PC-9 (cell line): ENCODE measurements at regions not wholly inside any gene's neighbourhood (a gene's known extent, or its start where the extent isn't known, plus 50 kb on each side); places are given as distances from the start of the nearest gene placed in this dataset.

Experiments
- BruUV-seq: library from RNA; stranded (reverse); fragments of 400-500 nt; replicated peaks from 2 replicates; lab custom pipeline; 2021; lab: Mats Ljungman, UMichigan
- CTCF ChIA-PET: fragments of 300-600 bp; sonication (Branson Sonifier 250); formaldehyde crosslinking; loops from one replicate; lab custom pipeline; 2022; ENCODE audit warnings: antibody characterized with exemption; lab: Charles Lee
- POLR2A ChIA-PET: fragments of 300-600 bp; sonication (Branson Sonifier 250); formaldehyde crosslinking; loops from one replicate; lab custom pipeline; 2022; ENCODE audit warnings: antibody characterized with exemption; ENCODE audit not compliant: unreplicated experiment; lab: Charles Lee
- DNase-seq, 2 experiments: peaks; one replicate each; pipeline versions ENCODE4 v3.0.0 to v3.0.0-alpha.2; 2015 to 2022; ENCODE audit warnings: mixed read lengths in 1 of 2
- H2AFZ ChIP-seq: fragments of 200-600 bp; sonication (generic); 2 replicates; pipeline ENCODE4 v1.8.1; 2017; ENCODE audit warnings: antibody characterized with exemption
- H3F3A ChIP-seq: fragments of 200-600 bp; sonication (generic); 2 replicates; pipeline ENCODE4 v1.8.1; 2017; ENCODE audit warnings: antibody characterized with exemption, mild to moderate bottlenecking, low read depth; ENCODE audit not compliant: insufficient read depth
- H3K27ac ChIP-seq: fragments of 200-600 bp; sonication (generic); 2 replicates; pipeline ENCODE4 v1.6.1; 2016; ENCODE audit warnings: mixed run types
- H3K27me3 ChIP-seq: fragments of 200-600 bp; sonication (generic); 2 replicates; pipeline ENCODE4 v1.6.1; 2016; ENCODE audit warnings: low read depth, mixed run types; ENCODE audit not compliant: insufficient read depth
- H3K36me3 ChIP-seq: fragments of 200-600 bp; sonication (generic); 2 replicates; pipeline ENCODE4 v1.6.1; 2016; ENCODE audit warnings: low read depth, mixed run types
- H3K4me1 ChIP-seq: fragments of 200-600 bp; sonication (generic); replicated peaks from 2 replicates; pipeline ENCODE4 v1.6.1; 2016; ENCODE audit warnings: mixed run types; ENCODE audit not compliant: insufficient read depth
- H3K4me2 ChIP-seq: fragments of 200-600 bp; sonication (generic); 2 replicates; pipeline ENCODE4 v1.6.1; 2017; ENCODE audit warnings: mixed run types
- H3K4me3 ChIP-seq: fragments of 200-600 bp; sonication (generic); 2 replicates; pipeline ENCODE4 v1.6.1; 2016; ENCODE audit warnings: mixed run types
- H3K79me2 ChIP-seq: fragments of 200-600 bp; sonication (generic); 2 replicates; pipeline ENCODE4 v1.6.1; 2017; ENCODE audit warnings: low read depth, mixed run types
- H3K9me2 ChIP-seq: fragments of 200-600 bp; sonication (generic); 2 replicates; pipeline ENCODE4 v1.8.1; 2017; ENCODE audit warnings: mild to moderate bottlenecking; ENCODE audit not compliant: insufficient read depth
- H3K9me3 ChIP-seq: fragments of 200-600 bp; sonication (generic); 2 replicates; pipeline ENCODE4 v1.8.1; 2016; ENCODE audit warnings: low read depth; ENCODE audit not compliant: insufficient read depth
- H4K20me1 ChIP-seq: fragments of 200-600 bp; sonication (generic); 2 replicates; pipeline ENCODE4 v1.8.1; 2017; ENCODE audit not compliant: insufficient read depth
- EZH2 ChIP-seq: fragments of 200-600 bp; sonication (generic); IDR thresholded peaks from 2 replicates; pipeline ENCODE4 v1.8.0; 2017; ENCODE audit warnings: antibody characterized with exemption, low read depth
- intact Hi-C: fragments of 100-400 bp; cut with micrococcal nuclease; formaldehyde crosslinking; loops from one replicate; pipeline ENCODE4 v1.10.0; 2022; ENCODE audit not compliant: unreplicated experiment
- TF ChIP-seq, protein P1 (sequence below): fragments of 200-600 bp; sonication (generic); conservative IDR thresholded peaks from 2 replicates; pipeline ENCODE4 v1.6.1; 2017; ENCODE audit warnings: mixed run types, antibody characterized with exemption, mild to moderate bottlenecking, moderate library complexity

DNA sequence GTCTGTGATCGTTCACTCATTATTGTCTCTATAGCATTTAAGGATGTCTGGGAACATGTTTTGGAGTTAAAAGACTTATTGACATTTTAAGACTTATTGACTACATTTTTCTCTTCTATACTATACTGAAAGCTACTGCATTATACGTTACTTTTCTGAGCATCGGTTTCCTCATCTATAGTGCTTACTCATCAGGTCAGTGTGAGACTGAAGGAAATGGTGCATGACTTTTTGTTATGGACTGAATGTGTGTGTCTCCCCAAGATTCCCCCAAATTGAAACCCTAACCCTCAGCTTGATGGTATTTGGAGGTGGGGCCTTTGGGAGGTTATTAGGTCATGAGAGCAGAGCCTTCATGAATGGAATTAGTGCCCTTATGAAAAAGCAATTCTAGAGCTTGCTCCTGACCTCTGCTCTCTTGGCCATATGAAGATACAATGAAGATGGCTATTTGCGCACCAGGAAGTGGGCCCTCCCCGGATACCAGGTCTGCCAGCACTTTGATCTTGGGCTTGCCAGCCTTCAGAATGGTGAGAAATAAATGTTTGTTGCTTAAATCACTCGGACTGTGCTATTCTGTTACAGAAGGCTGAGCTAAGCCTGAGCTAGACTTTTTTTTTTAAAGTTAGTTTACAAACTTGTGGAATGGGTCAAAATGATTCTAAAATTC lies 243.7 kb upstream of the RREB1 start:
- Histone ChIP-seq H3K9me2 (no peaks in the 10 kb centered on the region), H3K4me3 (no peak overlapping the region), H3K27me3 (no peaks in the 10 kb centered on the region), H2AFZ (no peak overlapping the region), H3K4me2 (no peak overlapping the region), H3F3A (no peaks in the 10 kb centered on the region), H3K36me3 (no peaks in the 10 kb centered on the region), H3K27ac (no peak overlapping the region), H3K4me1 (no peaks in the 10 kb centered on the region), H3K9me3 (no peaks in the 10 kb centered on the region), H4K20me1 (no peaks in the 10 kb centered on the region), H3K79me2 (no peaks in the 10 kb centered on the region)
- TF ChIP-seq, protein P1, sequence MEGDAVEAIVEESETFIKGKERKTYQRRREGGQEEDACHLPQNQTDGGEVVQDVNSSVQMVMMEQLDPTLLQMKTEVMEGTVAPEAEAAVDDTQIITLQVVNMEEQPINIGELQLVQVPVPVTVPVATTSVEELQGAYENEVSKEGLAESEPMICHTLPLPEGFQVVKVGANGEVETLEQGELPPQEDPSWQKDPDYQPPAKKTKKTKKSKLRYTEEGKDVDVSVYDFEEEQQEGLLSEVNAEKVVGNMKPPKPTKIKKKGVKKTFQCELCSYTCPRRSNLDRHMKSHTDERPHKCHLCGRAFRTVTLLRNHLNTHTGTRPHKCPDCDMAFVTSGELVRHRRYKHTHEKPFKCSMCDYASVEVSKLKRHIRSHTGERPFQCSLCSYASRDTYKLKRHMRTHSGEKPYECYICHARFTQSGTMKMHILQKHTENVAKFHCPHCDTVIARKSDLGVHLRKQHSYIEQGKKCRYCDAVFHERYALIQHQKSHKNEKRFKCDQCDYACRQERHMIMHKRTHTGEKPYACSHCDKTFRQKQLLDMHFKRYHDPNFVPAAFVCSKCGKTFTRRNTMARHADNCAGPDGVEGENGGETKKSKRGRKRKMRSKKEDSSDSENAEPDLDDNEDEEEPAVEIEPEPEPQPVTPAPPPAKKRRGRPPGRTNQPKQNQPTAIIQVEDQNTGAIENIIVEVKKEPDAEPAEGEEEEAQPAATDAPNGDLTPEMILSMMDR, result no peak
- no peak for TF ChIP-seq EZH2
- ChIA-PET POLR2A (no interaction called here), CTCF (no interaction called here)
- no TSS peak for BruUV-seq
- DNase-seq, result no peak
- intact Hi-C loops, result no loop called here

GRCh38 chr6:6865611-6866010 lies 242.2 kb upstream of the RREB1 start:
- no peak for DNase-seq
- H3K36me3 ChIP-seq, result no peaks in the 10 kb centered on the region
- H3K27ac ChIP-seq, result no peak overlapping the region
- no peak overlapping the region for H3K4me3 ChIP-seq
- no peak overlapping the region for H3K4me2 ChIP-seq
- TF ChIP-seq, protein P1, result no peak
- intact Hi-C loops, result no loop called here
- H3K4me1 ChIP-seq, result no peaks in the 10 kb centered on the region
- no peaks in the 10 kb centered on the region for H3F3A ChIP-seq
- no peaks in the 10 kb centered on the region for H3K79me2 ChIP-seq
- H3K9me3 ChIP-seq, result no peaks in the 10 kb centered on the region
- CTCF ChIA-PET, result no interaction called here
- H3K9me2 ChIP-seq, result no peaks in the 10 kb centered on the region
- H3K27me3 ChIP-seq, result no peaks in the 10 kb centered on the region
- H2AFZ ChIP-seq, result no peak overlapping the region
- no TSS peak for BruUV-seq
- POLR2A ChIA-PET, result no interaction called here
- no peaks in the 10 kb centered on the region for H4K20me1 ChIP-seq

- H3F3A ChIP-seq, result no peaks in the 10 kb centered on the region
- intact Hi-C loops, result no loop called here
- H3K9me3 ChIP-seq, result no peaks in the 10 kb centered on the region
- ChIA-PET CTCF (no interaction called here), POLR2A (no interaction called here)
- no peak overlapping the region for H2AFZ ChIP-seq
- BruUV-seq, result no TSS peak
- DNase-seq, result no peak
- no peaks in the 10 kb centered on the region for H3K79me2 ChIP-seq
- no peak overlapping the region for H3K4me2 ChIP-seq
- no peaks in the 10 kb centered on the region for H4K20me1 ChIP-seq
- no peaks in the 10 kb centered on the region for H3K4me1 ChIP-seq
- no peak overlapping the region for H3K27ac ChIP-seq
- H3K4me3 ChIP-seq, result no peak overlapping the region
- H3K27me3 ChIP-seq, result no peaks in the 10 kb centered on the region
- TF ChIP-seq, protein P1, result no peak
- TF ChIP-seq EZH2, result no peak
- H3K36me3 ChIP-seq, result no peaks in the 10 kb centered on the region
- no peaks in the 10 kb centered on the region for H3K9me2 ChIP-seq
Observed at GRCh38 chr6:6866656-6867403, 240.9 kb upstream of the RREB1 start.
